ENCODE measurements at regions not wholly inside any gene's neighbourhood (a gene's known extent, or its start where the extent isn't known, plus 50 kb on each side); places are given as distances from the start of the nearest gene placed in this dataset.

DNA sequence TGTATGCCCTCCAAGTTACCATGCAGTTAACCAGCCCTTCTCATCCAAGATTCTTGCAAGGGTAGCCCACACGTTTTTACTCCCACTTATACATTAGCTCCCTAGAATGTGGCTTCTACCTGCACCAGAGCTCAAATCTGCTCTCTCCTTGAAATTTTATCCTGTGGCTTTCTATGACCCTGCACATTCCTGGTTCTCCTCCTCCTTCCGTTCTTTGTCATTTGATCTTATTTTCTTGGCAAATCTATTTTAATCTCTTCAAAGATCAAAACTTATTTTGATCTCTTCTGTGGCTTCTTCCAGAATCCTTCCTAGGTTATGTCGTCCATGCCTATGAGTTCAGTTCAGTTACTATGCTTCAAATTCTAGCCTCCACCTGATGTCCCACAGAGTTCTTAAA is 115.6 kb upstream of the GUCA2B start:
- no peak for DNase-seq (ENCODE audit: low spot score)
- TF ChIP-seq, protein P1, sequence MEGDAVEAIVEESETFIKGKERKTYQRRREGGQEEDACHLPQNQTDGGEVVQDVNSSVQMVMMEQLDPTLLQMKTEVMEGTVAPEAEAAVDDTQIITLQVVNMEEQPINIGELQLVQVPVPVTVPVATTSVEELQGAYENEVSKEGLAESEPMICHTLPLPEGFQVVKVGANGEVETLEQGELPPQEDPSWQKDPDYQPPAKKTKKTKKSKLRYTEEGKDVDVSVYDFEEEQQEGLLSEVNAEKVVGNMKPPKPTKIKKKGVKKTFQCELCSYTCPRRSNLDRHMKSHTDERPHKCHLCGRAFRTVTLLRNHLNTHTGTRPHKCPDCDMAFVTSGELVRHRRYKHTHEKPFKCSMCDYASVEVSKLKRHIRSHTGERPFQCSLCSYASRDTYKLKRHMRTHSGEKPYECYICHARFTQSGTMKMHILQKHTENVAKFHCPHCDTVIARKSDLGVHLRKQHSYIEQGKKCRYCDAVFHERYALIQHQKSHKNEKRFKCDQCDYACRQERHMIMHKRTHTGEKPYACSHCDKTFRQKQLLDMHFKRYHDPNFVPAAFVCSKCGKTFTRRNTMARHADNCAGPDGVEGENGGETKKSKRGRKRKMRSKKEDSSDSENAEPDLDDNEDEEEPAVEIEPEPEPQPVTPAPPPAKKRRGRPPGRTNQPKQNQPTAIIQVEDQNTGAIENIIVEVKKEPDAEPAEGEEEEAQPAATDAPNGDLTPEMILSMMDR (IDR thresholded peaks at IDR 0.05; ENCODE audit: extremely low read depth, insufficient read depth, missing control alignments) = no peak
- in situ Hi-C loops (cut with MboI; ENCODE audit: low pct_unique_long_range_greater_than_20kb, low sequenced_read_pairs, unreplicated experiment) = no loop called here

DNA sequence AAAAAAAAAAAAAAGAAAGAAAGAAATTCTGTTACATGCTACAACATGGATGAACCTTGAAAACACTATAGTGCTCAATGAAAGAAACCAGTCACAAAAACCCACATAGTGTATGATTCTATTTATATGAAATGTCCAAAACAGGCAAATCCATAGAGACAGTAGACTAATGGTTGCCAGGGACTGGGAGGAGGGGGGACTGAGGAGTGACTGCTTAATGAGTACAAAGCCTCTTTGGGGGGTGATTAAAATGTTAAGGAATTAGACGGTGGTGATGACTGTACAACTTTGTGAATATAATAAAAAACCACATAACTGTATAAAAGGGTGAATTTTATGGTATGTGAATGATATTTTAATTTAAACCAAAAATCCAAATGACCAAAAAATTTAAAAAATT is 116.0 kb upstream of the GUCA2B start:
- TF ChIP-seq, protein P1 (IDR thresholded peaks at IDR 0.05; ENCODE audit: extremely low read depth, insufficient read depth, missing control alignments) = no peak
- DNase-seq (ENCODE audit: low spot score) = no peak
- in situ Hi-C loops (cut with MboI; ENCODE audit: low pct_unique_long_range_greater_than_20kb, low sequenced_read_pairs, unreplicated experiment) = no loop called here

DNA sequence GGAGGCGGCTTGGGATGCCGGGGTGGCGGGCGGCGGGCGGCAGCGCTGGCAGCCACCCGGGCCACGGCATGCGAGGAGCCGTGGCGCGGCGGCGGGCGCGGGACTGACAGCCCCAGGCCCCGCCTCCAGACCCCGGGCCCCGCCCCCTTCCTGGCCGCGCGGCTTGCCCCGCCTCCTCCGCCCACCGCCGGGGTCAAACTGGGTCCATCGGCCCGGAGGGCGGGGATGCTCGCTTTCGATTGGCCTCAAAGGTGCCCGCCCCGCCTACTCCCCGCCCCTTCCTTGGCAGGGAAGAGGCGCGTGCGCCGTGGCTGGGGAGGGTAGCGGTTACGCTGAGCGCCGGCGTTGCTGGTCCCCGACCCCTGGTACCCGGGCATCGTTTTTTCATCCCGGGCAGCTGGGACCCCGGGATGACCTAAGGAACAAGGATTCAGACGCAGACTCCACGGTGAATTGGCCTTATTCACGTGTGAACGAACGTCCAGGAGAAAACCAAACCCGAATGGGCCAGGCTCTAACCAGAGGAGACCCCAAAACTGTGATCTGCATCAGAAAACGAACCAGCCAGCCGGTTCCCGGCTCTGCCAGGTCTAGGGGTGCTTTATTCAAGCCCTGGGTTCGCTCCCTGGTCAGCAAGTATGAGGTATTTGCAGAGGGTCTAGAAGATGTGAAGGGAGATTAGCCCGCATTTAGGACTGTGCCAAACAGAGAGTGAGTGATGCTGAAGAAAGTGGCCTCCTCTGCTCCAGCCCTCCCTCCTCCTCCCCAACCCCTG is 117.2 kb upstream of the GUCA2B start:
- TF ChIP-seq, protein P1 (IDR thresholded peaks at IDR 0.05; ENCODE audit: extremely low read depth, insufficient read depth, missing control alignments) = no peak
- peak; percentile 98 for DNase-seq (ENCODE audit: low spot score)
- in situ Hi-C loops (cut with MboI; ENCODE audit: low pct_unique_long_range_greater_than_20kb, low sequenced_read_pairs, unreplicated experiment) = no loop called here

DNA sequence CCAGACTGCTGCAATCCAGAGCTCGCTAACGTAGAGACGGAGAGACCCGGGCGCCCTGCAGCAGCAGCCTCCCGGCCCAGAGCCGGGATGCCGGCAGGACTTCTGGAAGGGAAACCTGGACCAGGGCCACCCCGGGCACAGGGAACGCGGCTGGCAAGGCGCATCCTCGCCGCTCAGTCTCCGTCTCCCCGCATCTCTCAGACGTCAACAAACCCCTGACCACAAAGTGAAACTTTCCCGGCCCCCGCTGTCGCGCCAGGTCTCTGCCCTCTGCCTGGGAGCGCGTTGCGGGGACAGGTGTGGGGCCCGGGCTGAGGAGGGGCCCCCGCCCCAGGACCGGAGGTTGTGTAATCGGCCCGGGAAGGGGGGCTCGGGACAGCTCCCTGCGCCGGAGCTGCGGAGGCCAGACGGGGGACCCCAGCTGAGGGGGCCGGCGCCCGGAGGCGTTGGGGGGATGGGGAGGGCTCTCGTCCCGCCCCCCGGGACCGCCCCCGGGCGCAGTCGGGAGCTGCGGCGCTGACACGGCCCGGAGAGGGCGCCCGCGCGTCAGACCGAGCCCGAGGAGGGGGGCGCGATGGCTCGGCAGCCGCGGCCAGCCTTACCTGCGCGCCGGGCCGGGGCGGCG is 116.6 kb upstream of the HIVEP3 start:
- in situ Hi-C loops (cut with MboI; ENCODE audit: low pct_unique_long_range_greater_than_20kb, low sequenced_read_pairs, unreplicated experiment) = no loop called here

DNA sequence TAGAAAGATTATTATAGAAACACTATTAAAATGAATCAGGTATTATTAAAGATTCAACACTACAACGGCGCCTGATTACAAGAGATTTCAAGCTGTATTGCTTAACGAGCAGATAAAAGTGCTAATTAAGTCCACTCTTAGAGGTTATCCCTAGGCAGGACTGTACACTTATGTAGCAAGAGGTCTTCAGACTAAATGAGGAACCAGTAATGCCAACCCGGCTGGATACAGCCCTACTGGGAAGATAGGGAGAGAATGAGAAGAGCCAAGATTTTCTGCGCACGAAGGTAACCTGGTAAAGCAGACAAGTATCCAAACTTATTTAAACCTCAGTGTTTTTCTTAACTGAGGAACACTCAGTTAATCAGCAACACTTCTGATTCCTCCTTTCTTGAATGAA is 115.7 kb upstream of the HIVEP3 start:
- in situ Hi-C loops (cut with MboI; ENCODE audit: low pct_unique_long_range_greater_than_20kb, low sequenced_read_pairs, unreplicated experiment) = no loop called here
- TF ChIP-seq, protein P1 (IDR thresholded peaks at IDR 0.05; ENCODE audit: extremely low read depth, insufficient read depth, missing control alignments) = no peak
- no peak for DNase-seq (ENCODE audit: low spot score)

More for the DNA sequence above, 116.6 kb upstream of the HIVEP3 start:
- TF ChIP-seq, protein P1 (IDR thresholded peaks at IDR 0.05; ENCODE audit: extremely low read depth, insufficient read depth, missing control alignments) = peak; percentile 72
- peak; percentile 90 for DNase-seq (ENCODE audit: low spot score)

DNA sequence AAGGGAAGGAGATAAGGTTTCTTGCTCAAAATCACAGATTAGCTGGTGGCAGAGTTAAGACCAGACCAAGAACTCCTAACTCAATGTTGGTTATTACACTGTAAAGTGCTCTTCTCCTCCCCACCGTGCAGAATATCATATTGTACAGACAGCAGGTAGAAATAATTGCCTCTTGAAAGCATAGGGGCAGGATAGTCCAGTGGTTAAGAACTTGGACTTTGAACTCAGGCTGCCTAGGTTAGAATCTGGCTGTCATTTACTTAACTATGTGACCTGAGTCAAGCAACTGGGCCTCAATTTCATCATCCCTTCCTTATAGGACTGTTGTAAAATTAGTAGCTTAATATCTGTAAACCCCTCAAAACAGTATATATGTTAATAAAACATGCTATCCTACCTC is 114.9 kb upstream of the HIVEP3 start:
- TF ChIP-seq, protein P1 (IDR thresholded peaks at IDR 0.05; ENCODE audit: extremely low read depth, insufficient read depth, missing control alignments) = no peak
- in situ Hi-C loops (cut with MboI; ENCODE audit: low pct_unique_long_range_greater_than_20kb, low sequenced_read_pairs, unreplicated experiment) = no loop called here
- no peak for DNase-seq (ENCODE audit: low spot score)

All from GM13977 (cell line).